ENCODE measurements at regions not wholly inside any gene's neighbourhood (a gene's known extent, or its start where the extent isn't known, plus 50 kb on each side); places are given as distances from the start of the nearest gene placed in this dataset.

GRCh38 chr2:215505044-215505786, 69.3 kb upstream of the FN1 start:
- no peaks in the 10 kb centered on the region for H3K9me3 ChIP-seq (ENCODE audit: low read depth, low read length)
- TF ChIP-seq FOXP2 (optimal IDR thresholded peaks at IDR 0.05; ENCODE audit: control extremely low read depth, extremely low read length, insufficient read depth) (no peak), EZH2 (IDR thresholded peaks at IDR 0.05) (no peak), POLR2AphosphoS5 (IDR thresholded peaks at IDR 0.05; ENCODE audit: borderline replicate concordance, low read depth, low read length) (no peak)
- H3K36me3 ChIP-seq (ENCODE audit: insufficient read depth, low read length) = no peaks in the 10 kb centered on the region
- no peak overlapping the region for H3K4me3 ChIP-seq
- H3K9ac ChIP-seq (ENCODE audit: insufficient read length) = no peak overlapping the region
- no peak for DNase-seq (ENCODE audit: low read depth, low spot score)
- H3K27ac ChIP-seq = no peak overlapping the region

- H3K36me3 ChIP-seq (ENCODE audit: insufficient read depth, low read length) = no peaks in the 10 kb centered on the region
- H3K9ac ChIP-seq (ENCODE audit: insufficient read length) = no peak overlapping the region
- TF ChIP-seq POLR2AphosphoS5 (IDR thresholded peaks at IDR 0.05; ENCODE audit: borderline replicate concordance, low read depth, low read length) (no peak), EZH2 (IDR thresholded peaks at IDR 0.05) (no peak), FOXP2 (optimal IDR thresholded peaks at IDR 0.05; ENCODE audit: control extremely low read depth, extremely low read length, insufficient read depth) (no peak)
- no peak overlapping the region for H3K4me3 ChIP-seq
- DNase-seq (ENCODE audit: low read depth, low spot score) = no peak
- H3K9me3 ChIP-seq (ENCODE audit: low read depth, low read length) = no peaks in the 10 kb centered on the region
- no peak overlapping the region for H3K27ac ChIP-seq
Observed at GRCh38 chr2:215504547-215504946, 68.7 kb upstream of the FN1 start.

GRCh38 chr2:215503381-215503780, 67.5 kb upstream of the FN1 start:
- TF ChIP-seq EZH2 (IDR thresholded peaks at IDR 0.05) (no peak), POLR2AphosphoS5 (IDR thresholded peaks at IDR 0.05; ENCODE audit: borderline replicate concordance, low read depth, low read length) (no peak), FOXP2 (optimal IDR thresholded peaks at IDR 0.05; ENCODE audit: control extremely low read depth, extremely low read length, insufficient read depth) (no peak)
- Histone ChIP-seq H3K9me3 (ENCODE audit: low read depth, low read length) (no peaks in the 10 kb centered on the region), H3K9ac (ENCODE audit: insufficient read length) (no peak overlapping the region), H3K27ac (no peak overlapping the region), H3K36me3 (ENCODE audit: insufficient read depth, low read length) (no peaks in the 10 kb centered on the region), H3K4me3 (no peak overlapping the region)
- no peak for DNase-seq (ENCODE audit: low read depth, low spot score)

GRCh38 chr2:215500466-215500865, 64.6 kb upstream of the FN1 start:
- TF ChIP-seq FOXP2 (optimal IDR thresholded peaks at IDR 0.05; ENCODE audit: control extremely low read depth, extremely low read length, insufficient read depth) (no peak), EZH2 (IDR thresholded peaks at IDR 0.05) (no peak), POLR2AphosphoS5 (IDR thresholded peaks at IDR 0.05; ENCODE audit: borderline replicate concordance, low read depth, low read length) (no peak)
- DNase-seq (ENCODE audit: low read depth, low spot score) = no peak

GRCh38 chr2:215499331-215499730, 63.5 kb upstream of the FN1 start:
- no peak for DNase-seq (ENCODE audit: low read depth, low spot score)
- no peak overlapping the region for H3K4me3 ChIP-seq
- TF ChIP-seq EZH2 (IDR thresholded peaks at IDR 0.05) (no peak), FOXP2 (optimal IDR thresholded peaks at IDR 0.05; ENCODE audit: control extremely low read depth, extremely low read length, insufficient read depth) (no peak), POLR2AphosphoS5 (IDR thresholded peaks at IDR 0.05; ENCODE audit: borderline replicate concordance, low read depth, low read length) (no peak)

More at GRCh38 chr2:215500466-215500865, 64.6 kb upstream of the FN1 start:
- H3K9me3 ChIP-seq (ENCODE audit: low read depth, low read length) = no peaks in the 10 kb centered on the region
- no peak overlapping the region for H3K4me3 ChIP-seq
- no peak overlapping the region for H3K27ac ChIP-seq
- H3K36me3 ChIP-seq (ENCODE audit: insufficient read depth, low read length) = no peaks in the 10 kb centered on the region
- H3K9ac ChIP-seq (ENCODE audit: insufficient read length) = no peak overlapping the region

GRCh38 chr2:215498431-215498830, 62.6 kb upstream of the FN1 start:
- no peak for DNase-seq (ENCODE audit: low read depth, low spot score)
- H3K4me3 ChIP-seq = no peak overlapping the region
- TF ChIP-seq EZH2 (IDR thresholded peaks at IDR 0.05) (no peak), FOXP2 (optimal IDR thresholded peaks at IDR 0.05; ENCODE audit: control extremely low read depth, extremely low read length, insufficient read depth) (no peak)

More at GRCh38 chr2:215499331-215499730, 63.5 kb upstream of the FN1 start:
- Histone ChIP-seq H3K9ac (ENCODE audit: insufficient read length) (no peak overlapping the region), H3K27ac (no peak overlapping the region), H3K36me3 (ENCODE audit: insufficient read depth, low read length) (no peaks in the 10 kb centered on the region), H3K9me3 (ENCODE audit: low read depth, low read length) (no peaks in the 10 kb centered on the region)

GRCh38 chr2:215493376-215493775, 57.5 kb upstream of the FN1 start:
- TF ChIP-seq POLR2AphosphoS5 (IDR thresholded peaks at IDR 0.05; ENCODE audit: borderline replicate concordance, low read depth, low read length) = no peak
- TF ChIP-seq FOXP2 (optimal IDR thresholded peaks at IDR 0.05; ENCODE audit: control extremely low read depth, extremely low read length, insufficient read depth) = no peak
- no peak for TF ChIP-seq EZH2 (IDR thresholded peaks at IDR 0.05)
- no peak for DNase-seq (ENCODE audit: low read depth, low spot score)
- H3K36me3 ChIP-seq (ENCODE audit: insufficient read depth, low read length) = no peaks in the 10 kb centered on the region

More at GRCh38 chr2:215498431-215498830, 62.6 kb upstream of the FN1 start:
- H3K9ac ChIP-seq (ENCODE audit: insufficient read length) = no peak overlapping the region
- H3K9me3 ChIP-seq (ENCODE audit: low read depth, low read length) = no peaks in the 10 kb centered on the region
- H3K36me3 ChIP-seq (ENCODE audit: insufficient read depth, low read length) = no peaks in the 10 kb centered on the region
- H3K27ac ChIP-seq = no peak overlapping the region

GRCh38 chr2:215489288-215489848, 53.5 kb upstream of the FN1 start:
- Histone ChIP-seq H3K9me3 (ENCODE audit: low read depth, low read length) (no peaks in the 10 kb centered on the region), H3K27ac (no peak overlapping the region), H3K4me3 (no peak overlapping the region), H3K9ac (ENCODE audit: insufficient read length) (no peak overlapping the region), H3K36me3 (ENCODE audit: insufficient read depth, low read length) (no peaks in the 10 kb centered on the region)
- TF ChIP-seq FOXP2 (optimal IDR thresholded peaks at IDR 0.05; ENCODE audit: control extremely low read depth, extremely low read length, insufficient read depth) (no peak), POLR2AphosphoS5 (IDR thresholded peaks at IDR 0.05; ENCODE audit: borderline replicate concordance, low read depth, low read length) (no peak), EZH2 (IDR thresholded peaks at IDR 0.05) (no peak)
- no peak for DNase-seq (ENCODE audit: low read depth, low spot score)

More at GRCh38 chr2:215493376-215493775, 57.5 kb upstream of the FN1 start:
- Histone ChIP-seq H3K9ac (ENCODE audit: insufficient read length) (no peak overlapping the region), H3K4me3 (no peak overlapping the region), H3K27ac (no peak overlapping the region), H3K9me3 (ENCODE audit: low read depth, low read length) (no peaks in the 10 kb centered on the region)
